ENCODE measurements at regions not wholly inside any gene's neighbourhood (a gene's known extent, or its start where the extent isn't known, plus 50 kb on each side); places are given as distances from the start of the nearest gene placed in this dataset.
A peak's percentile ranks its signal among the peaks of the same experiment; 100 is the strongest.
"Not testable (repeated sequence)": the region's sequence is repeated elsewhere in the genome, so short reads cannot be mapped to it uniquely, and the experiment has no call there.

DNA sequence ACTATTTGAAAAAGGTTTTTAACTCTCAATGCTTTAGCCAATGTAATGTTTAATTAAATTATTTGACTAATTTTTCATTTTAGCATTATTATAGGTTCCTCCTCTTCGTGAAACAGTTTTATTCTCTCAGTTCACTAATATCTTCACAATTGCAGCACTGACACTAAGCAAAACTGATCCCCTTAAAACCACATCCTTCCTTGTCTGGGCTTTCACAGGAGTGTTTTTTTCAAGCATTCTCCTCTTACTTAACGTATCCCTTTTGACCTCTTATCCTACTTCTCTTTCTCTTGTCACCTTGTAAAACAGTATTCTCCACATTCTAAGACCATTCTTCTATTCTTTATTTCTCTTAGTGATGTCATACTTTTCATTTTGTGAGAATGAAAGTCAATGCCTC is 112.8 kb downstream of the DSC3 start:
- no peak for DNase-seq

DNA sequence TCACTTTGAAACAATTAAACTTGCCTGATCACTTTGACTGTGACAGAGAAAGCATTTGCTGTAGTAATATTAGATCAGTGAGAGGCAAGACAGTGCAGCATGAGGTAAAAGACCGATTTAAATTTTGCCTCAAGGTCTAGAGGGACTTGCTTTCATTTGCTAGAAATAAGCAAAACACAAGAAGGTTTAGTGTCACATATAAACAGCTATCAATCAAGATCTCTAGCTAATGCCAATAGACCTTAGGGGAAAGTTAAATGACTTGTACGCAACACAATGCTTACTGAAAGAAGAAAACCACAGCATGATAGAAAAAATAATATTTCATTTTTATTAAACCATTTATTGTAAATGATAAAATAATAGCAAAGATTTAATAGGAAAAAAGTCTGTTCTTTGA is 113.5 kb downstream of the DSC3 start:
- no peak for DNase-seq

DNA sequence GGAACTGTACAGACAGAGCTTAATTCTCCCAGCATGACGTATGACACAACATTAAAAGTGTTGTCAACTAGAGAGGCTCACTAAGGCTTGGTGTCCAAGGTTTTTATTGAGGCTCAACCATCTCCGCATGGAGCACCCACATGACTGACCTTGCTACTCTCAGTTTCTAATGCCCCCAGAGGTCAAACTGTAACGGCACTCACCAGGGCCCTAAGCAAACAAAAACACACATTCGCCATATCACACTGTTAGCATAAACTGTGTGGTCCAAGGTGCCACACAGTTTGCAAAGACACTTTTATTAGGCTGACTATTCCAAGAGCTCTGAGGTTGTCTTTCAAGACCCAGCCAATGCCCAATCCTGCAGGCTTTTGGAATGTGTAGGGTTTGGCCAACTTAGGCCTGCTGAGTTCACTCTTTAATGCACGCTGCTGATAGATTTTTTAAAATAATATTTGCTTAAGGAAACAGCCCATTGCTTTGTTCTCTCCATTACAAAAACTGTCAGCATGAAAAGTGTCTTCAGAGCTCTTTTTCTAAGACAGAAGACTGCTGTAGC is 114.9 kb downstream of the DSC3 start:
- no peak for DNase-seq

DNA sequence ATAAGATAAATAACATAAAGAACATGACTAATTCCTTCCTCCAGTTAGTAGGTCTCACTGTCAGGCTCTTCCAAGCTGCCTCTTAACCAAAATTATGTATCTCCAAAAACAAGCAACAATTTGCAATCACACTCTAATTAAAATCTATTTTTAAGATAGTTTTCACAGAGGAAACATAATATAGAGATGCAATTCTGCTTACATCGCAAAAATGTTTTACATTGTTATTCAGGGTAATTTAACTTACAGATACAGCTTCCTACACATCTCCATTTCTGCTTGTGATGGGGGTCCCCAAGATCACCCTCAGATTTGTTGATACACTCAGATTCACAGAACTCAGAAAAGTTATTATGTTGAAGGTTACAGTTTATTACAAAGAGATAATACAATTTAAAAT is 115.5 kb downstream of the DSC3 start:
- no peak for DNase-seq

DNA sequence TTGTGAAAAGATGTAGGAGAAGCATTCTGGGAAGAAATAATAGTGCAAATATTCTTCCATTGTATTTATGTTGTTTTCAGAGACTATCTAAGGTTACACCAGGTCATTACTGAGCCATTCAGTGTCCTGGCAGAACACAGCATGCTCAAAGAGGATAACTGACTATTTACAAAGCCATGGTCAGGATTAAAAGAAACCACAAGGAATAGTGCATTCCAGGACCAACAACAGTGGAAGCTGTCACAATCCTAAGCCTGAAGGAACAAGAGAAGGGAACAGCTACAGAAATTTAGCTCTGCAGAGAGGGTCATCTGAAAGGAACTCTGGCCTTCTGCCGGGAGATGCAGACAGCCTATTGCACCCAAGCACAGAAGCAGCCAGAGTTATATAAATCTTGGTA is 116.7 kb downstream of the DSC3 start:
- no peak for DNase-seq

DNA sequence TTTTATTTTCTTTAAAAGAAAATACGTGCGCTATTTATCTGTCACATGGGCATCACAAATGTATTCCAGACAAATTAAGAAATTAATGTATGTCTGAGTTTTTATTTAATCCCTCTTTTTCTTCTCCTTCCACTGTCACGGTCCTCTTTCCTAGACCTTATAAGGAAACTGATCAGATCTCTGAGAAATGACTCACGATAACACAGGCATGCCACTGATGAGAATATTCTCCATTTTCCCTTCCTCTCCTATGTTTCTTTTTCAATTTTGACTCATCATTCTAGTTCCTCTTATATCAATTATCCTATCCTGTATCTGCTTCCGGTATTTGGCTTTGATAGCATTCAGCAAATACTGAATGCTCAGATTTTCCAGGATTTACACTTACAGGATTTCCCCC is 121.8 kb downstream of the DSC3 start:
- DNase-seq = no peak

DNA sequence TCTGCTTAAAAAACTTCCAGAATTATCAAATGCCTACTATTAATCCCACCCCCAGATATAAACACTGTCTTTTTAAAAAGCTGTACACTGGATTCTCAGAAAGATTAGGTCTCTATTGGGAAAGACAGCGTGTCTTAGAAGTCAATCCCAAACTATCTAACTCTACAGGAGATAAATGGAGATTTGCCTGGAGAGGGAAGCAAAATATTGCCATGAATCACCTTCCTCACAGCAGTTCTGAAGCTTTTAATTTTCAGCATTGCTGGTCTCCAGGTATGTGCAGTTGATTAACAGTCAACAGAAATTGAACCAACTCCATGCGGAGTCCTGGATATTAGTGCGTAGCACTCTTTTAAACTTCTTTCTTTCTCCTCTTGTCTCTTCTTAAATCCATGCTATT is 122.2 kb downstream of the DSC3 start:
- DNase-seq = no peak

DNA sequence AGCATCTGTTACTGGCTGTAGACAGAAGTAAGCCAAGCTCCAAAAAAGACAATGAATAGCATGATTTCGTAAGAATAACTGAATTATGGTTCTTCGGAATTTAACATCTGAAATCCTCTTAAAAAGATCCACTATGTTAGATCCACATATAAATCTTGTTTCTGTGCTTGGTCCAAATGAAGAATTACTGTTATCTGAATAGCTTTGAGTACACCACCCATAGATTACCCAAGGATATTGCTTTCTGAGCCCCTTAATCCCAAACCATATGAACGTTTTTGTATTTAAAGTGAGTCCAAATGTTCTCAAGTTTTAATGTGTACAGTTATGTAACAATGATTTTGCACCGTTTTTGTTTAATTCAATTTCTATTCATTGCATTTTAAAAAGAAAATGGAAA is 124.9 kb downstream of the DSC3 start:
- peak in 1 of 2 donors; percentile 6 for DNase-seq

DNA sequence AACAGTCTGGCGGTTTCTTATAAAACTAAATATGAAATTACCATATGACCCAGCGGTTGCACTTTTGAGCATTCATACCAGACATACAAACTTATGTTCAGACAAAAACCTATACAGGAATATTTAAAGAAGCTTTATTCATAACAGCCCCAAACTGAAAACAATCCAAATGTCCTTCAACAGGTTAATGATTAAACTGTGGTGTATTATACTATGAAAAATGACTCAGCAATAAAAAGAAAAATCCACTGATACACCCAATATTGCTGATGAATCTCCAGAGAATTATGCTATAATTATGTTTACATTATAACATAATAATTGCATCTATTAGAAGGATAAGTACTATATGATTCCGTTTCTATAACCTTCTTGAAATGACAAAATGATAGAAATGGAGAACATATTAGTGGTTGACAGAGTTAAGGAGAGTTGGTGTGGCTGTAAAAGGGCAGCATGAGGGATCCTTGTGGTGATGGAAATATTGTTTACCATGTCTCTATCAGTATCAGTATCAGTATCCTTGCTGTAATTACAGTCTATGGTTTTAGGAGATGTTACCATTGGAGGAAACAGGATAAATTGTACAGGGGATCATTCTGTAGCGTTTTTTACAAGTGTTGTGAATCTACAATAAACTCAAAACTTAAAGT is 127.1 kb downstream of the DSC3 start:
- no peak for DNase-seq

DNA sequence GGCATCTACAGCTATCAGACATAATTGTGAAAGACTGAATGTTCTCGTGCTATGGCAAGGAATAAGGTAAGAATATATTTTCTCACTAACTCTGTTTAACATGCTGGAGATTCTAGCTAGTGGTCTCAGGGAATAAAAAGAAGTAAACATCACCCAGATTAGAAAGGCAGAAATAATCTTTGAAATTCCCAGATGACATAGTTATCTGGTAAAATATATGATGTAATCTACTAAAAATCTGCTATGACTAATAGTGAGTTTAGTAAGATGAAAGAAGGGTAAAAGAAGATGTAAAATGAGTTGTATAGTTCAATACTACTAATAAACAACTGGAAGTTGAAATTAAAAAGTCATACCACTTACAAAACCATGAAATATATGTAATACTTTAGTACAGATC is 134.2 kb downstream of the DSC3 start:
- no peak for DNase-seq

DNA sequence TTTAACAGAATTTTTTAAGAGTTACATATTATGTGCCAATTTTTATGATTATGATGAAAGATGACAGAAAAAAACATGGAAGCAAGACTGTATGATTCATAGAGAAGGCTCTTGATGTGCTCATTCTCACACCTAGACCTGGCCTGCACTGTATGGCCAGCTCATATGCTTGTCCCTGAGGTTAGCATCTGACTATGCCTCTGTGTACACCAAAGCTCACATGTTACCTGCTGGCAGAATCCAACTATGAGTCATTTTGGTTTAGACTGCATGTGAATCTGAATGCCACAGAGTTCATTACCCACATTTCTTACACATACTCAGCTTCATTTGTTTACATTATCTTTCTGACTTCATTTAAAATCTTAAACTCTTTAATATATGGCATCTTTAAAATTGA is 139.0 kb downstream of the DSC3 start:
- DNase-seq = no peak

DNA sequence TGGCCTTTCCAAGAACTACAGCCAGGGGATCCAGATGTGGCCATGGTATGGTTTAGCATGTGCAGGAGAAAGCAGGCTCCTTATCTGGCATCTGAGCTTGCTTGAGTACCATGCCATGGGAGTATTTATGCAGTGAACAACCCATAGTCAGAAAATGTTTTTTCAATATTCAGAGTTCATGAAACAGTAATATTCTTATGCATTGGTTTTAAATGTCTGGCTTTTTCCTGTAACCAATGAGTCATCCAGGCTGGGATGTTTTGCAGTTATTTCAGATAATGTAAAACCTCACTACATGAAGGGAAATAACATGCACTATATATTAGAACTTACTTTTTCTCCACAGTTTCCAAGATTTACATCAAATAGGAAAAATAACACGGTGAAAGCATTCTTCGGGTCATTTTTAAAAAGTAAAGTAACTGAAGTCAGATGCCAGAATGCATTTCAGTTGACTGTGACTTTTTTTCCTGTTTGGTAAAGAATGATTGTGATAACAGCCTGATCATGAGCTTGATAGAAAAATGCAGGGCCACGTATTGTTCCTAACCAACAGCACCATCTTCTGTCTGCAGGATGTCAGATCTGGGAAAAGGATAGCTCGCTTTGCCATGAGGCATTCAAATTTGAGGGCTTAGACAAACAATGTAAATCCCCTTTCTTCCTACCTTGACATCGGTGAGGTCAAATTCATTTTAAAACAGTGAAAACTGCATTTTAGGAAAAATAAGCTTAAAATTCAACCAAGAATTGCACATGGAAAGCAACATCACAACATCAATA is 152.8 kb downstream of the DSC3 start:
- DNase-seq = peak; percentile 4 to 63

DNA sequence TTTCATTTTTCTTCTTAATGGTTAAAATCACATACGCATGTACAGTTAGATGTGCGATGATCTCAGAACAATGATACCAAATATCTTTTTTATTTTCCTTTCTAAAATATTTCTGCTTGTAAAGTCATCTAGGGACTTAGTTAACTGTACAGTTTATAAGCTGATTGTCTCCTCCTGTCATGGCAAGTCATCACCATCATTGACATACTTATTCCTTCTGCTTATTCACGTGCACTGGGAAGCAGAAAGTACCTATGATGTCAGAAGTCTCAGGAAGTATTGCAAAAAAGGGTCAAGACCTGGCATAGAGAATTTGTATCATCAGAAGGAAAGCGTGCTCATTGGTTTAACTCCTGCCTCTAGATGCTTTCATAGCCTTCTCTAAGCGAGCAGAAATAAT is 154.2 kb downstream of the DSC3 start:
- no peak for DNase-seq

DNA sequence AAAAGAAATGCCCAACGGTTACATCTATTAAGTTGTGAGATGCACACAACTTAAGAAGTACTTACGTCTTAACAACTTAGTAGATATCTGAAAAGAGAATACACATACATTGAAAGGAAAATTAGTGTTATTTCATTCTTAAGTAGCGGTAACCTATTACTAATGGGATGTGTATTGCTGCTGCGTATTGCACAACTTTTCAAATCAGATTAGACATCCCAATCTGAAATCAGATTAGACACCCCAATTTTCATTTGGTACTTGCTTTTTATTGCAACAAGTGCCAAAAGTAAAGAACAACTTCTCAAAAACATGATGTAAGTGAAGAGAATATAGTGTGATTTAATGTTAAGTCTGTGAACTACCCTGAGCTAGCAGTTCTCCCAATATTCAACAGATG is 155.5 kb downstream of the DSC3 start:
- DNase-seq = no peak

DNA sequence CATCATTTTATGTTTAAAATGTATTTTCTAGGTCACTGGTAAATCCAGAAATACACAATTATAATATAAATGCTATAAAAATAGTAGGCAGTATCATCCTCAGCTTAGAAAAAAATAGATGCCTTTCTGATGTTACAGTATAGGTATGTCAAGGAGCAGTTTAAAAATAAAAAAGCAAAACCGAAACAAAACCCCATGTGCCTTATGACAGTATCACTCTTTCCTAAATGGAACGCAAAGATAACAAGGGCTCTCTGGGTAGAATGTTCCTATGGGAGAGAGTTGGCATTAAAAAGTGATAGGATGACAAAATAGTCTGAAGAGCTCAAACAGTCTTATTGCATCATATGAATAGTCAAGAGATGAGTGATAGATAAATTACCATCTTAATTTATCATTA is 172.1 kb downstream of the DSC3 start:
- DNase-seq = no peak

DNA sequence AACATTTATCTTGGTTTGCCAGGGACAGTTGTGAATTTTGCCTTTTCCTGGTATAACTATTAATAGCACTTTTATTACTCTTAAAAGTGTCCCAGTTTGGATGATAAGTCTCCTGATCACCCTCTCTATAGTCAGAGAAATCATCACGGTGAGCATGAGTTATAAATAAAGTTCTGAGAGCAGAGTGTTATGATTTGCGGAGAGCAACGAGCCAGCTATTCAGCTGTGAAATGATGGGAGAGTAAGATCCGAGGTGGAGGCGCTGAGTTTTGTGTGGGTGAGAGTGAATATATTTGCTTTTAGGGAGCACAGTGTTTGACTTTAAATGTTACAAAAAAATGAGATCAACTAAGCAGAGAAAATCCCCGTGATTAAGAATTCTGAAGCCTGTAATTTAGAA is 179.6 kb downstream of the DSC3 start:
- no peak for DNase-seq

DNA sequence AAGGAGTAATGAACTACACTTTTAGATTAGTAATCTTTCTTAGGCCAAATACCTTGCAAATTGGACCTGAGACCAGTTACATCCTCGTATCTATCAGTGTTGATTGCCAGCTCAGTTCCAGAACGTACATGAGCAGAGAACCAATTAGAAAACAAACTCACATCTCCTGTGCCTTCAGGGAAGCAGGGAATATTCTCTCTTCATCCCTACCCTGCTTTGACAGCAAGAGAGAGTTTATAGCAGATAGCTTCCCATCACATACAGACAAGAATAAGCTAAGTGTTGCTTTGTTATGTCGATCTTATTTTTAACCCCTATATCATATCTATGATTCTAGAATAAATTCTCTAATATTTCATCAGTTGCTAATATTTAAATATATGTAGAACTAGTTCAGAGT is 181.8 kb downstream of the DSC3 start:
- no peak for DNase-seq

DNA sequence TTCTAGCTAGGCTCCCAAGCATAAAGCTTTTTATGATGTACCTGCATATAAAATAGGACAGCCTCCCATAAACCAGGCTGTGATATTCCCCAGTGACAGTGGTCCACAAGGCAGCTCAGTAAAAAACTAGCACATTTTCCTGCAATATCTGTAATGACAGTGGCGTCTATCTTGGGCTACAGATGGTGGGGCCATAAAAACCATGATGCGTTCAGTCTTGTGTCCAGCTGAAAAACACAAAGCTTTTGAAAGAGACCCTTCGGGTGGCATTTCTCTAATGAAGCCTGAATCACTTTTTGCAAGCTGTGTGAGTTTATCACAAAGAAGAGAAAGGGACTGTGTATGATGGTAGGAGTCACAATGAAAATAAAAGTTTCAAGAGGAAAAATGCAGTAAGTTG is 183.5 kb downstream of the DSC3 start:
- DNase-seq = no peak

DNA sequence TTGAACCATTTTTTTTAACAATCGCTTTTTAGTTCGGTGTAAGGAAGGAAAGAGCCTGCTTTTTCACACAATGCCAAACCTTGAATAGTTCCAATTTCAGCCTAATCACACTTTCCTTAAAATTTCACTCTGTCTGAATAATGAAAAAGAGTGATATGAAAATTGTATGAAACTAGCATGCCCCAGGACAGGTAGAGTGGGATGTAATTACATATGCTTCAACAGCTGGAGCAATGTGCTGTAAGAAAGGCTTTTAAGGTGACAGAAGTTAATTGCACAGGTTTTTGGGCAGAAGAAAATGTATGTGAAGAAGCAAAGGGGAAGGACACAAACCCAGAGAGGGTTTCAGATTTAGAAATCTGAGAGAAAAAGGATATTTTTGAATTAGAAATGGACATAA is 184.0 kb downstream of the DSC3 start:
- no peak for DNase-seq

DNA sequence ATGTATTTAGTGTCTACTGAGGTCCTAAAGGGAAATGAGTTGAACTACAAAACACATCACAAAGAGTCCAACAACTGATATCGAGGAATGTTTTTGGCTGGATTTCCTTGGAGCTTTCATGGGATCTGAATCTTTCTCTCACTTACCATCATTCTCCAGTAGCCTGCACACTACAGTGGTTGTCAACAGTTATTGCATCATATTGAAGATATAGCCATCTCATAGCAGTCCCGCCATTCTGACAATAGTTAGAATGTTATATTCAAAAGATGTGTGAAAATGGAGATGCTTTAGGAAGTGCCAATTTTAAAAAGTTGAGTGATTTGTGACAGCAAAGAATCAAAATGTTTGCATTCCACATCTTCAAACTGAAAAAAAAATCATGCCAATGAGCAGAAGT is 186.8 kb downstream of the DSC3 start:
- no peak for DNase-seq

DNA sequence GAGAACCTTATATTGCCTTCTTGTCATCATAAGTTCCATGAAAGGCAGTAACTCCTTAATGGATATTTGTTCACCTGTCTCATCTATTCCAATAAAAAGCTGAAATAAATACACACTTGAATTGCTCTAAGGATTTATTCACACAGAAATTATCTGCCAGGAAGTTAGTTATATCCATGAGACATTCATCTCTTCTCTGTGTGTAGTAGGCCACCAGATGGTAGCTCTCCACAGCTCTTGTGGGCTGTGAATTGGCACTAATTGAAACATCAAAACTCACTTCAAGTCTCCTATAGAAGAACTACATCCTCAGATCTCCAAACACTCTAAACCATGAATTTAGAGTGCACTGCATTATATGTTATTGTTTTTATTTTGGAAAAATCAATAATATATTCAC is 189.6 kb downstream of the DSC3 start:
- DNase-seq = no peak

DNA sequence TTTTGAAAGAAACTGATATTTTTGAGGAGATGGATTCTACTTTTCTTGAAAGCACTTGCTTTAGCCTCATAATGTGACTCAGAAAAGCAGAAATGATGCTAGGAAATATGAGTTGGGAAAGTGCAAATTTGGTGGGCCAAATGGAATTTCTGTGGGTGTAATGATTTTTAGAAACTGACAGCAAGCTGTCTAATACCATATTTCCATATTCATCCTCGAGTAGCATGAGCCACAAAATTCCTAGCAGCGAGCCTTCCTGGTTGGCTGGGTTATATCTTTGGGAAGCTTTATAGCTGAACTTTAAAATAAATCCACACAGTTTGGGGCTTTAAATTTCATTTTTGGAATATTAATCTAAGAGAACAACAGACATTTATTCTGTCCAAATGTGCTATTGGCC is 190.0 kb downstream of the DSC3 start:
- DNase-seq = no peak

DNA sequence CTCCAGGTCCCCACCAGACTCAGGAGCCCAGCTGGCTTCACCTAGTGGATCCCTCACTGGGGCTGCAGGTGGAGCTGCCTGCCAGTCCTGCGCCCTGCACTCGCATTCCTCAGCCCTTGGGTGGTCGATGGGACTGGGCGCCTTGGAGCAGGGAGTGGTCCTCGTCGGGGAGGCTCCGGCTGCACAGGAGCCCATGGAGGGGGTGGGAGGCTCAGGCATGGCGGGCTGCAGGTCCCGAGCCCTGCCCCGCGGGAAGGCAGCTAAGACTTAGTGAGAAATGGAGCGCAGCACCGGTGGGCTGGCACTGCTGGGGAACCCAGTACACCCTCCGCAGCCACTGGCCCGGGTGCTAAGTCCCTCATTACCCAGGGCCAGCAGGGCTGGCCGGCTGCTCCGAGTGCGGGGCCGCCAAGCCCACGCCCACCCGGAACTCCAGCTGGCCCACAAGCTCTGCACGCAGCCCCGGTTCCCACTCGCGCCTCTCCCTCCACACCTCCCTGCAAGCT is 203.4 kb downstream of the DSC3 start:
- DNase-seq = not testable (repeated sequence)

DNA sequence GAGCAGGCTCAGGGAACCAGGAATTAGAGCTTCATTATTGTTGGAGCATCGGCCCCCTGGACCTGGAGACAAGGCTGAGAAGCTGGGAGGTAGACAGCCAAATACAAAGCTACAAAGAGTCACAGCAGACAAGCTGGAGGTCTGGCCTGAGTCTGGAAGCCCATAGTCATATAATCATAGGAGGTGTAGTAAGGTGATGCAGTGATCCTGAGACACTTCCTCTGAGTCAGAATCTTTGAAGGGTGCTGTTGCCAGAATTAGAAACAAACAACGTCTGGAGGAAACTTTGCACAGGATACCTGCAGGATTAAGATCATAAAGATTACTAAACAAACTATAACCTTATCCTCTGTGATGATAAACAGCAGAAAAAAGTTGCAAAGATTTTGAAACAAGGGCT is 213.8 kb downstream of the DSC3 start:
- DNase-seq = no peak
